Inflammatory macrophage (primary cell): ENCODE measurements at regions not wholly inside any gene's neighbourhood (a gene's known extent, or its start where the extent isn't known, plus 50 kb on each side); places are given as distances from the start of the nearest gene placed in this dataset.
A peak's percentile ranks its signal among the peaks of the same experiment; 100 is the strongest.
"Not testable (repeated sequence)": the region's sequence is repeated elsewhere in the genome, so short reads cannot be mapped to it uniquely, and the experiment has no call there.

Experiments used
- DNase-seq, 2 donors: peaks; one replicate each; pipeline ENCODE4 v3.0.0-alpha.2; 2020 to 2022

DNA sequence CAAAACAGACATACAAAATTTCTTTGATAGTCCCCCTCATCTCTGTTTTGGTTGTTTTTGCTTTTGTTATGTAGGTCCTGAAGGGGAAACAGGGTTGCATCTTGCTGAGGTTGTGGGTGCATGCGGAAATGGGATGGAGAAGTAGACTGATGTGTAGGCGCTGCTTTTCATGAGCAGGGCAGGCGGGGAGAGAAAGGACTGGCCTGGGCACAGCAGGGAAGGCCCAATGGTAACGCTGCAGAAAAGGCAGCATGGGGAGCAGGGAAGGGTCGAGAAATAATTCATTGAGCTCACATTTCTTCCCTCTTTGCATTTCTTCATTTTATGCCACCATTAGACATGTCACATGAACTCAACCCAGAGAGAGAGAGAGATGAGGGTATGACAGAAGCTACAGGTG, 74.3 kb upstream of the CCN2 start:
- no peak for DNase-seq

DNA sequence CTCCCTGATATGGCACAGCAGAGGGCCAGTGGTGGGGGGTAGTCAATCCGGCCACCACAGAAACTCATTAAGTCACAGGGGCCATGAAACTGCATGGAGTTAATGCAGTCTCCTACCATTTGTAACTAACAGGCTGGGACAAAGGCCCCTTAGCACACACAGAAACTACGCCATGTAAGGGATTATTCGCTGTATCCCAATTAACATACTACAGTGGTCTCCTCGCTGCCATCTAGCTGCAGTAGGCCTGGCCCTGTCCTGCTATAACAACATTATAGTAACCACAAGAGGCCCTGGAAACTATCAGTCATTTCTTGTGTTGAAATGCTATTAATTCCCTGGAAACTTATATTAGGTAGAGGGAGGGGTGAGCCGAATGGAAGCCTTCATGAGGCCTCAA, 72.3 kb upstream of the CCN2 start:
- DNase-seq, result no peak

DNA sequence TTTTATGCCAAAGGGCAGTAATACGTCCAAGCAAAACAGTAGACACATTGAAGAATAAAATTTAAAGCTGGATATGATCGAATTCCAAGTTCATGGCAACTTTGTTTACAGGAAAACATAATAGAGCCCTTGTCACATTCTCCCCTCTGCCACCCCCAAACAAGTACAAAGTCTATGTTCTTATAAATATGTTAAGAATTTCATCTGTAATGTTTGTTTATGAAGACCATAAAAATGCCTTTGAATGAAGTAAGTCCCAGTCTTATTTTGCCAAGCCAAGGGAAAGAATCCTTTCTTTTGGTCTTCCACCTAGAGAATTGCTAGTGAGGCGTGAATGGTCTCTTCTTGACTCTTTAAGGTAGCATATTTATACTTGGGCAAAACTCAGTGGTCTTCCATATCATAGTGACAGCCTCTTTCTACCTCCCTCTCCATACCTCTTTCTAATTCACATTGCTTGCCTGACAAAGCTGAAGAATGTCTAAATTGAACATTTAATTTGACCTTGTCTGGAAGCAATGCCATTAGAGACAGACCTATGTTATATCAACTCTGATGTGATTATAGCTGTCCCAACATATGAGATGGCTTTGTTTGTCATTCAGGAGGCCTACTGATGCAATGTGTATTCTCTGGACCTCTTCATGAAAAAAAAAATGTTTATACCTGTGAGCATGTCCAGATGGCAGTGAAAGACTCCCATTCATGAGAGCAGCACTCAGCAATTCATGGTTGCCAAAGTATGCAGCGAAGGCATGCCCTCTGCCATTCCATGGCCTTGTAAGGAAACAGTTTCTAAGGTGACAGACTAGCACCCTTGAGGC, 70.6 kb upstream of the CCN2 start:
- no peak for DNase-seq

DNA sequence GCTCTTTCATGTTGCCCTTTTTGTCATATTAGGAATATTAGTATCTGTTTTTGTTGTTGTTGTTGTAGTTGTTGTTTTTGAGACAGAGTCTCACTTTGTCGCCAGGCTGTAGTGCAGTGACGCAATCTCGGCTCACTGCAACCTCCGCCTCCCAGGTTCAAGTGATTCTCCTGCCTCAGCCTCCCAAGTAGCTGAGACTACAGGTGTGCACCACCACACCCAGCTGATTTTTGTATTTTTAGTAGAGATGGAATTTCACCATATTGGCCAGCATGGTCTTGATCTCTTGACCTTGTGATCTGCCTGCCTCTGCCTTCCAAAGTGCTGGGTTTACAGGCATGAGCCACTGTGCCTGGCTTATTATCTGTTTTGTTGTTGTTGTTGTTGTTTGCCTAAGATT, 69.7 kb upstream of the CCN2 start:
- not testable (repeated sequence) for DNase-seq

- DNase-seq, result no peak
Measured at GRCh38 chr6:132020138-132020581, 69.0 kb upstream of the CCN2 start.

GRCh38 chr6:132019586-132019985, 68.4 kb upstream of the CCN2 start:
- DNase-seq, result no peak

GRCh38 chr6:132017942-132018341, 66.8 kb upstream of the CCN2 start:
- DNase-seq, result no peak

DNA sequence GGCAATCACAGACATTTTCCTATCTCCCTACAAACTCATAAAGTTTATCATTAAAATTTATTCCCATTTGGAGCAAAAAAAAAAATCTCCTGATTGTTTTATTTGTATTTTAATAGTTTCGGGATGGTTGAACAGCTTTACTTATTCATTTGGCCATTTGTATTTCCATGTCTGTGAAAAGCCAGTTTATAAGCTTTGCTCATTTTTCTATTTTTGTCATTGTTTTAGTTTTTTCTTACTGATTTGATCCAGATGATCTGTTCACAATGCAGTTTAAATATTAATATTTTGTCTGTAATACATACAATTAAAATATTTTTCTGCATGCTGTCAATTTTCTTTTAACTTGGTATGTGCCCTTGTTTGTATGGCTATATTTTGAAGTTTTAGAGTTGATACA, 65.2 kb upstream of the CCN2 start:
- no peak for DNase-seq

DNA sequence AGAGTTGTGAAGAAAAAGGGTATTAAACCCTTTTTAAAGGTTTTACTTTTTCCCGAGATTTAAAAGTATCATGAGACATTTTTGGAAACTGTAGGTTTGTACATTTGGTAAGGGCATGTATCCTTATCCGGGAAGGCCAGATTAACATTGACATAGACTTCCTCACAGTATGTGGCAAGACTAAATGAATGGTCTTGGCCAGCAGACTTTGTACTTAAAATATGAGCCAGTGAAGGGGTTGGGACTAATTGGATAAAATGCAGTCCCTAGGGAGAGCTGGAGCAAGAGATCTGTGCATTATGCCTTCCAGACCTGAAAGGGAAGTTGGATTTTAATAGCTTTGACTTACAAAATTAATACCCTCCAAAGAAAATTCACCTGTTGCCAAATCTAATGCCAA, 60.4 kb upstream of the CCN2 start:
- DNase-seq, result no peak

DNA sequence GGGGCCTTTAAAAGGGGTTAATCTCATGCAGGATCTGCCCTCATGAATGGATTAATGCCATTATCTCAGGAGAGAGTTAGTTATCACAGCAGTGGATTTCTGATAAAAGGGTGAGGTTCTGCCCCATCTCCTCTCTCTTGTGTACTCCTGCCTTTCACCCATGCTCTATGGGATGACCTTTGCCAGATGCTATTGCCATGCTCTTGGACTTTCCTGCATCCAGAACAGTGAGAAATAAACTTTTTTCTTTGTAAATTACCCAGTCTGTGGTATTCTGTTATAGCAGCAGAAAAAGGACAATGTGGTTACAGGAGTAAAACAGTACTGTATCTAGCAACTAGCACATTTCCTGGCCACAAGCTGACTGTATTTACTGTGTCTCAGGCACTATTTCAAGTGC, 58.0 kb upstream of the CCN2 start:
- DNase-seq, result no peak

- no peak for DNase-seq
Measured at GRCh38 chr6:132007474-132008190, 56.5 kb upstream of the CCN2 start.

GRCh38 chr6:132005178-132005577, 54.0 kb upstream of the CCN2 start:
- DNase-seq, result peak; percentile 10 to 41

DNA sequence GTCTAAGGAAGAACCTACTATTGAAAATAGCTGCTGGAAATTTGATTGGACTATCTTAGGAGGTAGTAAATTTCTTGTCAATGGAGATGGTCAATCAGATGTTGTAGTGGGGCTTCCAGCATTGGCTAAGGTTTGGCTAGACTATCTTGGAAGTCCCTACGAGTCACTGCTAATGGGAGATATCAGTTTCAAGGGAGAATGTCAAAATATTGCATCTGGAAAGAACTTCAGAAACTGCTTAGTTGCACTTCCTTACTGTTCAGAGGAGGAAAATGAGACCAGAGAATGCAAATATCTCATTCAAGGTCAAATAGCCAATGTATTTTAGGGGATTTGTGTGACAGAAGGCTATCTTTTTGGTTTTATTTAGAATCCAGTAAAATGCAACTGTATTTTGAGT, 53.5 kb upstream of the CCN2 start:
- no peak for DNase-seq

GRCh38 chr6:132003516-132004178, 52.5 kb upstream of the CCN2 start:
- no peak for DNase-seq
